ENCODE measurements at regions not wholly inside any gene's neighbourhood (a gene's known extent, or its start where the extent isn't known, plus 50 kb on each side); places are given as distances from the start of the nearest gene placed in this dataset.

DNA sequence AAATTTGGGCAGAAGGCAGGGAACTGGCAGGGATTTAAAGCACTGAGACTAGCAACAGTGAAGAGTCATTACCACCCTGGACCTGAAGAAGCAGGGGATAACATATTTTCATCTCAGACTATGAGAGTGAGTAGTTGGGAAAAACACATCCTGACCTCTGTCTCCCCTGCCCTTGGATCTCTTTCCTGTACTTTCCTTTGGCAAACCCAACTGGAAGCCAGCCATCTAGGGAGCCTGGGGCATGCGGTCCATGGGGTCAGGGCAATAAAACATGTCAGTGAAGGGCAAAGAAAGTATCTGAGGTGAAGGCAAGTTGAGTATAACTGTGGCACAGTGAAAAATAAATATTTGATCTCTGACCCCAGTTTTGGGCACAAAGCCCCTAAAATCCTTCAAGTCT lies 698.2 kb downstream of the DOK5 start:
- TF ChIP-seq, protein P1, sequence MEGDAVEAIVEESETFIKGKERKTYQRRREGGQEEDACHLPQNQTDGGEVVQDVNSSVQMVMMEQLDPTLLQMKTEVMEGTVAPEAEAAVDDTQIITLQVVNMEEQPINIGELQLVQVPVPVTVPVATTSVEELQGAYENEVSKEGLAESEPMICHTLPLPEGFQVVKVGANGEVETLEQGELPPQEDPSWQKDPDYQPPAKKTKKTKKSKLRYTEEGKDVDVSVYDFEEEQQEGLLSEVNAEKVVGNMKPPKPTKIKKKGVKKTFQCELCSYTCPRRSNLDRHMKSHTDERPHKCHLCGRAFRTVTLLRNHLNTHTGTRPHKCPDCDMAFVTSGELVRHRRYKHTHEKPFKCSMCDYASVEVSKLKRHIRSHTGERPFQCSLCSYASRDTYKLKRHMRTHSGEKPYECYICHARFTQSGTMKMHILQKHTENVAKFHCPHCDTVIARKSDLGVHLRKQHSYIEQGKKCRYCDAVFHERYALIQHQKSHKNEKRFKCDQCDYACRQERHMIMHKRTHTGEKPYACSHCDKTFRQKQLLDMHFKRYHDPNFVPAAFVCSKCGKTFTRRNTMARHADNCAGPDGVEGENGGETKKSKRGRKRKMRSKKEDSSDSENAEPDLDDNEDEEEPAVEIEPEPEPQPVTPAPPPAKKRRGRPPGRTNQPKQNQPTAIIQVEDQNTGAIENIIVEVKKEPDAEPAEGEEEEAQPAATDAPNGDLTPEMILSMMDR (IDR thresholded peaks at IDR 0.05): no peak
- TF ChIP-seq EZH2 (IDR thresholded peaks at IDR 0.05; ENCODE audit: borderline replicate concordance, insufficient read depth, low read depth, low read length, poor library complexity, severe bottlenecking): no peak
